ENCODE measurements at regions not wholly inside any gene's neighbourhood (a gene's known extent, or its start where the extent isn't known, plus 50 kb on each side); places are given as distances from the start of the nearest gene placed in this dataset.

GRCh38 chr1:193415256-193415655 lies 228.8 kb upstream of the B3GALT2 start:
- DNase-seq (ENCODE audit: low read depth, low spot score) = no peak
- Histone ChIP-seq H3K79me2 (ENCODE audit: control insufficient read depth, insufficient read depth, low read length) (no peaks in the 10 kb centered on the region), H3K27ac (ENCODE audit: insufficient read depth, low read depth, low read length) (no peak overlapping the region), H3K4me2 (ENCODE audit: insufficient read depth, low read length) (no peak overlapping the region), H3K9me3 (replicated peaks; ENCODE audit: control insufficient read depth, insufficient read depth, low read length) (no peaks in the 10 kb centered on the region), H3K36me3 (ENCODE audit: control insufficient read depth in 2 of 2, extremely low read depth in 1 of 2, insufficient read depth in 2 of 2, low read length in 2 of 2) (no peaks in the 10 kb centered on the region), H3K27me3 (ENCODE audit: control insufficient read depth in 2 of 2, insufficient read depth in 2 of 2, low read length in 2 of 2) (no peaks in the 10 kb centered on the region), H3K9me1 (replicated peaks; ENCODE audit: control insufficient read depth, extremely low read depth, insufficient read depth, low read length) (no peaks in the 10 kb centered on the region), H3K4me3 (replicated peaks in 1 of 3; ENCODE audit: insufficient read depth in 1 of 3, low read depth in 1 of 3, low read length in 3 of 3) (no peak overlapping the region), H3K4me1 (ENCODE audit: control insufficient read depth, extremely low read depth, insufficient read depth, low read length) (peaks cover 8% of the 10 kb centered on the region), H4K20me1 (replicated peaks; ENCODE audit: control insufficient read depth, extremely low read depth, insufficient read depth, low read length) (no peaks in the 10 kb centered on the region), H2AFZ (ENCODE audit: low read depth, low read length) (no peak overlapping the region), H3K9ac (replicated peaks; ENCODE audit: extremely low read depth, insufficient read depth, low read length) (no peak overlapping the region)
- intact Hi-C loops (cut with micrococcal nuclease) = loop anchor here (10.0 kb wide), 1 partner anchor 650 kb away; no protein-coding TSS in a partner anchor
- ChIA-PET CTCF (no interaction called here), POLR2A (no interaction called here)
- no TSS peak for BruUV-seq (replicated peaks)
- dilution Hi-C loops (cut with MboI; ENCODE audit: extremely low pct_ligation_motif_present, low sequenced_read_pairs) = no loop called here
- FAIRE-seq = no peak
- TF ChIP-seq MAX (IDR thresholded peaks at IDR 0.05; ENCODE audit: insufficient read depth, insufficient read length) (no peak), GATA2 (IDR thresholded peaks at IDR 0.05; ENCODE audit: insufficient read depth, insufficient read length, low read depth, low read length) (no peak), MYC (IDR thresholded peaks at IDR 0.05; ENCODE audit: low read depth, low read length) (no peak), POLR2A (IDR thresholded peaks at IDR 0.05; ENCODE audit: low read depth, low read length) (no peak)

- ChIA-PET CTCF (no interaction called here), POLR2A (no interaction called here)
- intact Hi-C loops (cut with micrococcal nuclease) (loop anchor here (10.0 kb wide), 1 partner anchor 651 kb away; no protein-coding TSS in a partner anchor), dilution Hi-C loops (cut with MboI; ENCODE audit: extremely low pct_ligation_motif_present, low sequenced_read_pairs) (no loop called here)
- Histone ChIP-seq H3K79me2 (ENCODE audit: control insufficient read depth, insufficient read depth, low read length) (no peaks in the 10 kb centered on the region), H3K9ac (replicated peaks; ENCODE audit: extremely low read depth, insufficient read depth, low read length) (no peak overlapping the region), H3K36me3 (ENCODE audit: control insufficient read depth in 2 of 2, extremely low read depth in 1 of 2, insufficient read depth in 2 of 2, low read length in 2 of 2) (no peaks in the 10 kb centered on the region), H3K4me1 (ENCODE audit: control insufficient read depth, extremely low read depth, insufficient read depth, low read length) (peaks cover 13% of the 10 kb centered on the region), H4K20me1 (replicated peaks; ENCODE audit: control insufficient read depth, extremely low read depth, insufficient read depth, low read length) (no peaks in the 10 kb centered on the region), H3K27me3 (ENCODE audit: control insufficient read depth in 2 of 2, insufficient read depth in 2 of 2, low read length in 2 of 2) (no peaks in the 10 kb centered on the region), H2AFZ (ENCODE audit: low read depth, low read length) (no peak overlapping the region), H3K4me2 (ENCODE audit: insufficient read depth, low read length) (no peak overlapping the region), H3K4me3 (replicated peaks in 1 of 3; ENCODE audit: insufficient read depth in 1 of 3, low read depth in 1 of 3, low read length in 3 of 3) (no peak overlapping the region), H3K9me3 (replicated peaks; ENCODE audit: control insufficient read depth, insufficient read depth, low read length) (no peaks in the 10 kb centered on the region), H3K9me1 (replicated peaks; ENCODE audit: control insufficient read depth, extremely low read depth, insufficient read depth, low read length) (no peaks in the 10 kb centered on the region), H3K27ac (ENCODE audit: insufficient read depth, low read depth, low read length) (no peak overlapping the region)
- no TSS peak for BruUV-seq (replicated peaks)
- DNase-seq (ENCODE audit: low read depth, low spot score) (no peak), FAIRE-seq (no peak)
- TF ChIP-seq MYC (IDR thresholded peaks at IDR 0.05; ENCODE audit: low read depth, low read length) (no peak), FOS (IDR thresholded peaks at IDR 0.05; ENCODE audit: borderline replicate concordance, insufficient read depth, low read length) (no peak), MAX (IDR thresholded peaks at IDR 0.05; ENCODE audit: insufficient read depth, insufficient read length) (no peak), EZH2 (IDR thresholded peaks at IDR 0.05; ENCODE audit: borderline replicate concordance, low read depth, low read length, severe bottlenecking) (no peak), JUN (IDR thresholded peaks at IDR 0.05; ENCODE audit: borderline replicate concordance, insufficient read depth, insufficient read length, low read depth) (no peak), POLR2A (IDR thresholded peaks at IDR 0.05; ENCODE audit: low read depth, low read length) (no peak), POLR2AphosphoS5 (IDR thresholded peaks at IDR 0.05; ENCODE audit: insufficient read depth, low read depth, low read length) (no peak), CTCF (IDR thresholded peaks at IDR 0.05; ENCODE audit: extremely low read depth in 1 of 2, insufficient read depth in 1 of 2, low read depth in 1 of 2, low read length in 2 of 2) (no peak), GATA2 (IDR thresholded peaks at IDR 0.05; ENCODE audit: insufficient read depth, insufficient read length, low read depth, low read length) (no peak)
Measured at GRCh38 chr1:193413376-193413775, 227.0 kb upstream of the B3GALT2 start.
